HG02798 (cell line): ENCODE measurements at regions not wholly inside any gene's neighbourhood (a gene's known extent, or its start where the extent isn't known, plus 50 kb on each side); places are given as distances from the start of the nearest gene placed in this dataset.
"Not testable (repeated sequence)": the region's sequence is repeated elsewhere in the genome, so short reads cannot be mapped to it uniquely, and the experiment has no call there.

Experiments
- ATAC-seq: cut with Tn5 transposase; IDR thresholded peaks from one replicate; pipeline ENCODE4 v1.9.1; 2021; ENCODE audit warnings: mild to moderate bottlenecking; ENCODE audit not compliant: unreplicated experiment, poor library complexity

DNA sequence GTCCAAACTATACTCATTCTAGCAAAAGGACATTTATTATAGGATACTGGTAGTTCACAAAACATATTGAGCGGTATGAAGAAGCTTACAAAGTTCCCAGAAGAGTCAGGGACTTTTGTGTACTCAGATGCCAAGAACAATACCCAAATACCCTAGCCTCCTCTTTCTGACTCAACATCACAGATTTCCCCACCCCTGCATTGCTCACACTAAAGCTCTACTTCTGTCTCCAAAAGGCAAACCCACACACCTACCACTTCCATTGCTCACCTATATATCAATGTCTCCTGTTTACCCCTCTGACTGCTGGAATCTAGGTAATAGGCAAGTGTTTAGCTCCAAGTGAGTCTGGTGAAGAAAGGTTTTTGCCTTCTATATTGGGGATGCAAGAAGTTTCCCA is 100.7 kb upstream of the HCCS start:
- ATAC-seq: no peak

DNA sequence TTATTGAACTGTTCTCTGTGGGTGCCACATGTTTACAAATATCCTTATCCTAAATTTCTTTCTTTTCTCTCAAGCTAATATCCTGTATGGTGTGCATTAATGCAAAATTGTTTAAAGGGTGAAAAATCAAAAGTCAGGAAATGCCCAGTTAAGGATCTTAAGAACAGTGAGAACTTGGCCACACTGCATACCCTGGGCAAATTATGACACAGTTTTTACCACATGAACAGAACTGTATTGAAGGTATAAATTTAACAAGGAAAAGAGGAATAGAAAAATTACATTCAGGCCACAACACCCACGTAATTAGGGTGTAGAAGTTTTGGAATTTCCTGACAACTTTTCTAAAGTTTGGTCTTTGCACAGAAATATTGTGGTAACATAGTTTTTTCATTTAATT is 94.4 kb upstream of the HCCS start:
- no peak for ATAC-seq

DNA sequence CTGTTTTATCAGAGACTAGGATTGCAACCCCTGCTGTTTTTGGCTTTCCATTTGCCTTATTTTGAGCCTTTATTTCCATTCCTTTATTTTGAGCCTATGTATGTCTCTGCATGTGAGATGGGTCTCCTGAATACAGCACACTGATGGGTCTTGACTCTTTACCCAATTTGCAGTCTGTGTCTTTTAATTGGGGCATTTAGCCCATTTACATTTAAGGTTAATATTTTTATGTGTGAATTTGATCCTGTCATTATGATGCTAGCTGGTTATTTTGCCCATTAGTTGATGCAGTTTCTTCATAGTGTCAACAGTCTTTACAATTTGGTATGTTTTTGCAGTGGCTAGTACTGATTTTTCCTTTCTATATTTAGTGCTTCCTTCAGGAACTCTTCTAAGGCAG is 88.5 kb upstream of the HCCS start:
- not testable (repeated sequence) for ATAC-seq

DNA sequence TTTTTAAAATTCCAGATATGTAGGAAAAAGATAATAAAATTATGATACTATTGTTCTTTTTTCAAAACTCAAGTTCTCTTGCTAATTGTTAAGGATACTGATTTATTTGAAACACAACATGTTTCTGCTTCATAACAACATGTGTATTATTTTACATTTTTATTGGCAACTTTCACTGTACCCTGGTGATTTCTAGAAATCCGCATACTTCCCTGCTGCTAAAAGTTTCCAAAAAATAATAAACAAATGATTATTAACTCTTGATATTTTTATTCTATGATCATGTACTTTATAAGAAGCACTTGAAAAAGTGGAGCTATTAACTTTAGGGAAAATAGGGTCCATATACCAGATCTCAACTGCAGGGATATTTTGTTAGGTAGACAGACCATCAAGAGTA is 71.2 kb upstream of the HCCS start:
- ATAC-seq: no peak

DNA sequence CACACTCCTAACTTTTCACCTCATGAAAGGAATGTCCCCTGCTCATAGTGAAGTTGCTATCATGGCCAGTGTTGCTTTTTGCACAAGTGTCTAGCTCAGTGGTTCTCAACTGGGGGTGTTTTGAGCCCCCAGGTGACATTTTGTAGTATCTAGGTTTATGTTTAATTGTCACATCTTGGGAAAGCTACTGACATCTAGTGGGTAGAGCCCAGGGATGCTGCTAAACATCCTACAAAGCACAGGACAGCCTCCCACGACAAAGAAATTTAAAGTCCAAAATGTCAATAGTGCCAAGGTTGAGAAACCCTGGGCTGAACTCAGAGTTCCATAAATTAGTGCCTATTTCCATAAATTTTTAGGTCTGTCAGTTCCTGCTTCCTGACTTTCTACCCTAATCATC is 70.7 kb upstream of the HCCS start:
- no peak for ATAC-seq

DNA sequence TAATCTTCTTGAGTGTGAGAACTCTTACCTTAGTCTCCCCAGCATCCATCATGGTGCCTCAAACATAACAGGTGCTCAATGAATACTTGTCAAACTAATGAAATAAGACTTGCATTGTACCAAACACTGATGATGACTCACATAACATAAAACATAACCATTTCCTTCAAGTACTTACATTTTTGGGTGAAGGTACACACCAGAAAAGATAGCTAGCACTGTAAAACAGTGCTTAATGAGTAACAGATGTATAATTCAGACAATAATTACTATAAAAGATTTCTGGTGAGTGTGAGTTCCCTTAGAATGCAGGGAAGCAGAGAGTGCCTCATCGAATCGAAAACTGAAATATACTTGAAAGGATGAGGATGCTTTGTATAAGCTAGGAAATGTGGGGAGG is 70.1 kb upstream of the HCCS start:
- no peak for ATAC-seq

DNA sequence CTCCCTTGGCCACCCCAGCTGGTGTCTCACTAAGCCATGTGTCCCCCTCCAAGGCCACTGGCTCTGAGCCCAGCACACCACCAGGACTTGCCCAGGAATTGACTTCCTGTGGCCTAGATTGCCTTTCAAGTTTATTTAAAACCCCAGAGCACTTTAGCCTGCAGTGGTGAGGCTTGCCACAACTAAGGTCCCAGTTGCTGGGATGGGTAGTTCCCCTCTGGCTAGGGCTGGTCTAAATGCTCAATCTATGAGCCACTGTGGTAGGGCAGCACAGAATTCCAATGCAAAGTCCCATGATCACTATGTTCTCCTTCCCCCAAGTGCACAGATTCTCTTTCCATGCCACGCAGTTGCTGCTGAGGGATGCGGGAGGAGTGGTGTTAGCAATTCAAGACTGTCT is 61.1 kb upstream of the HCCS start:
- no peak for ATAC-seq

DNA sequence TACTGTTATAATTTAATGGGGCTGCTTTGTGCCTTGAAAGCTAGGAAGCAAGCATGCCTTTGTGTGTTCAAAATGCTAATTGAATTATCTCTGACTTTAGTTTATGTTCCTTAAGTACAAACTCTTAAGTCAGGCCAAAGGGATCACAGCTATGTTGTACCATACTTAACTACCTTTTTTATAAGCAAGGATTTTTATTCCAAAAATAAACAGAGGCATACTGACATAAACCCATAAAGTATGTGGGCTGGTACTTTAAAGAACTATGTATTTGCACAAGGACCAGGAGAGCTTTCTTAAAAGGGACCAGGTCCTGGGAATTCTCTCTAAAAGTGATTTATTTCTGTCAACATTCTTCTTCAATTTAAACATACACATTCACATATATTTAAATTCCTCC is 57.8 kb upstream of the HCCS start:
- ATAC-seq: no peak

DNA sequence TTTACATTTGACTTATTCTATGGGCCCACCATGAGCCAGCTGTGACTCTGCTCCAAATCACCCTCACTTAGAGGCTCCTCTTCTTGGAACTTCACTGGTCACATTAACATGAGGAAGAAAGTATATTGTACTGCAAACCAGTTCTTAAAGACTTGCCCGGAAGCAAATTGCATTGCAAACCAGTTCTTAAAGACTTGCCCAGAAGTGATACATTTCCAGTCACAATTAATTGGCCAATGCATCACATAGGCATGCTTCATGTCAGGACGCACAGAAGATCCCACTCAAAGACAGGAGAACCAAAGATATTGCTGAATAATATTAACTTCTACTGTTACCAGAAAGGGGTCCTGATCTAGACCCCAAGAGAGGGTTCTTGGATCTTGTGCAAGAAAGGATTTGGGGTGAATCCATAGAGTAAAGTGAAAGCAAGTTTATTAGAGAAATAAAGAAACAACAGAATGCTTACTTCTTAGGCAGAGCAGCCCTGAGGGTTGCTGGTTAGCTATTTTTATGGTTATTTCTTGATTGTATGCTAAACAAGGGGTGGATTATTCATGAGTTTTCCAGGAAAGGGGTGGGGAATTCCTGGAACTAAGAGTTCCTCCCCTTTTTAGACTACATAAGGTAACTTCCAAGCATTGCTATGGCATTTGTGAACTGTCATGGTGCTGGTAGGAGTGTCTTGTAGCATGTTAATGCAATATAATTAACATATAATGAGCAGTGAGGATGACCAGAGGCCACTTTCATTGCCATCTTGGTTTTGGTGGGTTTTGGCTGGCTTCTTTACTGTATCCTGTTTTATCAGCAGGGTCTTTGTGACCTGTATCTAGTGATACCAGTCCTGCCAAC is 54.6 kb upstream of the HCCS start:
- no peak for ATAC-seq

DNA sequence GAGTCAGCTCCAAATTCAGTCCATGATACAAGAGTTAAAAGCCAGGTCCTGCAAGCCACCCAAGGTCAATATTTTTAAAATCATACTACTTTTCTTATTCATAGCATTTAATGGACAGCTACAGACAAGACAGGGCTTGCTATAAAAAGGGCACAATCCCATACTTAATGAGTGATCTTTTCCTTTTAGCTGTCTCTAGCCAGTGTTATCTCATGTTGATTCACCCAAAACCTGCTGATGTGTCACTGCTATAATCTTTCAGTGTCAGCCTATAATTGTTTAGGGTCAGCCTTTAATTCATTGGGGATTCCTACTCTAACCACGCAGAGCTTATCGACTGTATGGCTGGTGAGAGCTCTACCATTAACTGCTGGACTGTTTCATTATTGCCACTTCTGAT is 51.2 kb upstream of the HCCS start:
- no peak for ATAC-seq
